ENCODE measurements at regions not wholly inside any gene's neighbourhood (a gene's known extent, or its start where the extent isn't known, plus 50 kb on each side); places are given as distances from the start of the nearest gene placed in this dataset.

DNA sequence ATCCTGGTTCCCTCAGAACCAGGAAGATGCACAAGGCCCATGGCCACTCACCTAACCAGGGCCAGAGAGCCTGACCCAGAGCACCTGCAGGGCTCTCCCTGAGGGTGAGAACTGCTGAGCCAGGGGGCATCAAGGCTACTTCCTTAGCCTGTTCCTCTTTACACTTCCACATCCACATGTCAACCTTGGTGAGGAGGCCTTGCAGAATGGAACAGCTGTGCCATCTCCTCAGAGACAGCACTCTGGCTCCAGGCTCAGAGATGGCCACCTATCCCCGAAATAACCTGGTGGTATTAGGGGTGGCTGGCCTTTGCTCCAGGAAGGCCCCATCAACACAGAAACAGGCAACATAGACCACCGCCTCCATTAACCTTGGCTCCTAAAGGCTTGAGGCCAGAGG, 473.0 kb downstream of the RPS24 start:
- H3K27ac ChIP-seq: no peak overlapping the region
- H3K36me3 ChIP-seq (replicated peaks): no peaks in the 10 kb centered on the region
- peaks cover 4% of the 10 kb centered on the region for H3K27me3 ChIP-seq (replicated peaks)
- no peak for DNase-seq
- TF ChIP-seq CTCF (IDR thresholded peaks at IDR 0.05; ENCODE audit: low read depth, low read length, missing control alignments): no peak
- in situ Hi-C loops (cut with HindIII; ENCODE audit: low pct_ligation_motif_present, low sequenced_read_pairs): no loop called here
- H3K4me3 ChIP-seq (ENCODE audit: low read depth, low read length): no peak overlapping the region

GRCh38 chr10:78507510-78508160, 474.0 kb downstream of the RPS24 start:
- no peak for TF ChIP-seq CTCF (IDR thresholded peaks at IDR 0.05; ENCODE audit: low read depth, low read length, missing control alignments)
- in situ Hi-C loops (cut with HindIII; ENCODE audit: low pct_ligation_motif_present, low sequenced_read_pairs): no loop called here
- no peak for DNase-seq
- Histone ChIP-seq H3K27me3 (replicated peaks) (peaks cover 4% of the 10 kb centered on the region), H3K4me3 (ENCODE audit: low read depth, low read length) (no peak overlapping the region), H3K36me3 (replicated peaks) (no peaks in the 10 kb centered on the region), H3K27ac (no peak overlapping the region)

DNA sequence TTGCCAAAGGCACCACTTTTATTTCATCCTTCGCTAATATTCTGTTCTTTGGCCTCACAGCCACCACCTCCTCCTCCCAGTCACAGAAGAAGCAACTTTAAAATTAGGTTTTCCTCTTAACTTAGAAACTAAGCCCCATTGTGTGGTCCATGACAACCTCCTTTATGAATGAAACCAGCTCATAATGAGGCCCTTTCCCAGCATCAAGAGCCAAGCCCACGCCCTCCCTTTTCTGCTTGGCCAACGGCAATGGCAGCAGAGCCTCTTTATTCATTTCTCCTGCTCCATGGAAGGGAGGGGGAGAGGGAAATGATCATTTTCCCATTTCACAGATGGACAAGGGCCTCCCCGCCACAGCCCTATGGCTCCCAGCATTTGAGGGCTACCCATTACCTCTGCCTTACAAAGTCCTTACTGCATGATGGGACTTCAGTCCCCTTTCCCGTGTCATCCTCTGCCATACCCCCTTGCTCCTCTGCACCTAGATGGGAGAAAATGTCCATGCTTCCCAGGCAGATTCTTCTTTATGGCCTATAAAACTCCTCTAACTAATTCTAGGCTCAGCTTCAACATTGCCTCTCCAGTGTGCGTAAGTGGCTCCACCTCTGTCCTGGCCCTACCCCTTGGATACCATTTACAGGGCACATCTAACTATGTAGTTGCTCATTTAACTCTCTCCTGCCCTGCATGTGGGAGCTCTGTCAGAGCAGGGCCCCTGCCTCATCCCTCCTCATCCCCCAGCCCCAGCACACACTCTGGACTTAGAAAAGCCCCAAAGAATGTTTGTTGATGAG, 475.5 kb downstream of the RPS24 start:
- in situ Hi-C loops (cut with HindIII; ENCODE audit: low pct_ligation_motif_present, low sequenced_read_pairs): no loop called here

DNA sequence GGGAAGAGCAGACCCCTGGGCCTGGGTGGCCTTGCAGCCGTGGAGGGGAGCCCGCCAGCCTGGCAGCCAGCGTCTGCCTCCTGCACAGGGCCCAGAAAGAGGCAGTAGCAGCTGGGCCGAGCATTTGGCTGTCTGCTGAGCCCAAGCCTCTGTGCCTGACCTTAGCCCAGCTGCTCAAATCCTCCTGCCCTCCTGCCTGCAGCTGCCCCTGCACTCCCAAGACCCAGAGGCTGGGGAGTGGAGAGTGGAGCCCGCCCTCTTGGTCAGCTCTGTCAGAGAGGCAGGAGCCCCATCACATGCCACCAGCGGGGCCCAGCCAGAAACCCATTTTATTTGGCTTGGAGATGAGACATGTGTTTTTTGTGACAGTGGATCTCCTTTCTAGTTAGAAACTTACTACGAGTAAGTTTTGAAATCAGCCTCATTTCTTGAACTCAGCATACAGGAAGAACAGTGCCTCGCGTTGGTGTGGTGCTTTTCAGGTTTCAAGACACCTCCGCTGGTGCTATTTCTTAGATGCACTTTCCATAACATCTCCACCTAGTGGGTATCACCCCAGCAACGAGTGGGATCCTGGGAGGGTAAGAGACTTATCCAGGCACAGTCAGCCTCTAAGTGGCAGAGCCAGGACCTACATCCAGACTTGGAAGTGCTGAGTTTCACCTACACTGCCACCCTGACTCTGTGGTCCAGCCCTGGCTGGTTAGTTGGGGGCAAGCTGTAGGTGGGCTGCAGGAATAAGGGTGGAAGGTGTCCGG, 477.1 kb downstream of the RPS24 start:
- in situ Hi-C loops (cut with HindIII; ENCODE audit: low pct_ligation_motif_present, low sequenced_read_pairs): no loop called here
- Histone ChIP-seq H3K27ac (no peak overlapping the region), H3K36me3 (replicated peaks) (no peaks in the 10 kb centered on the region), H3K27me3 (replicated peaks) (peaks cover 4% of the 10 kb centered on the region), H3K4me3 (ENCODE audit: low read depth, low read length) (no peak overlapping the region)
- no peak for TF ChIP-seq CTCF (IDR thresholded peaks at IDR 0.05; ENCODE audit: low read depth, low read length, missing control alignments)
- no peak for DNase-seq

More for the DNA sequence above, 475.5 kb downstream of the RPS24 start:
- Histone ChIP-seq H3K27me3 (replicated peaks) (peaks cover 4% of the 10 kb centered on the region), H3K4me3 (ENCODE audit: low read depth, low read length) (no peak overlapping the region), H3K27ac (no peak overlapping the region), H3K36me3 (replicated peaks) (no peaks in the 10 kb centered on the region)
- no peak for DNase-seq
- no peak for TF ChIP-seq CTCF (IDR thresholded peaks at IDR 0.05; ENCODE audit: low read depth, low read length, missing control alignments)

DNA sequence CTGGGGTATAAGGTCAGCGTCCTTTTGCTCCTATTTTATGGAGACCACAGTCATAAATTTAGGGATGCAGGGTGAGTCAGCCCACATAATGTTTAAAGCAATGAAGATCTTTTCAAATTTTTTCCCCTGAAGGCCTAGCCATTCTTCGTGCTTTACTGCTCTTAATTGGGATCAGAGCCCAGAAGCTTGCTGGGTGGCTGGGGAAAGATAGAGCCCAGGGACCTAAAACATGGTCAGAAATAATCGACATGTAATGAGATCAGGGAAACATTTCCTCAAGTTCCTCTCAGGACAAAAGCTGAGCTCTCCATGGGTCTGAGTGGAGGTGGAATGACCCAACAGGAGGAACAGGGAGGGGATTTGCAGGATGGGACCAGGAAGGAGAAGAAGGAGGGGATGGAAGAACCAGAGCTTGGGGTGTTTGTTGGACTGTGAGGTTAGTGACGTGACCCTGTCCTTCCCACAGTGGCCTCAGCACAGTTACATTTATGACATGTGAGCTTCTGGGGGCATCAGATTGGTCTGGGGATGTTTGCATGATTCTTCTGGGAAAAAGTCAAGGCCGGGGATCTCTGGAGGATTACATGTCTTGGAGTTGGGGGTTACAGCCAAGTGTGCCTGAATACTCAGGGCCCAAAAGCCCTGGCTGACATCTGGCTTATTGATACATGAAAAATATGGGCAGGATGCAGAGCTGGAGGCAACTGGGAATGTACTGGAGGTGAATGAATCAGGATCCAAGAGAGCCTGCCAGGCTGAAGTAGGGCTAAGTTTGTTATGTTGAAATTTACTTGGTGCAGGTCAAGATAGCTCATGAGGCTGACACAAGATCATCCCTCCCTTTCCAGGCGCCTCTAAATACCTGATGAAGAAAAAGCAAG, 477.9 kb downstream of the RPS24 start:
- H3K36me3 ChIP-seq (replicated peaks): no peaks in the 10 kb centered on the region
- in situ Hi-C loops (cut with HindIII; ENCODE audit: low pct_ligation_motif_present, low sequenced_read_pairs): no loop called here
- TF ChIP-seq CTCF (IDR thresholded peaks at IDR 0.05; ENCODE audit: low read depth, low read length, missing control alignments): no peak
- H3K27me3 ChIP-seq (replicated peaks): peaks cover 4% of the 10 kb centered on the region
- H3K27ac ChIP-seq: no peak overlapping the region
- H3K4me3 ChIP-seq (ENCODE audit: low read depth, low read length): no peak overlapping the region
- no peak for DNase-seq

Data from brain microvascular endothelial cell (primary cell).